Astrocyte (in vitro differentiated cells and primary cell): ENCODE measurements at regions not wholly inside any gene's neighbourhood (a gene's known extent, or its start where the extent isn't known, plus 50 kb on each side); places are given as distances from the start of the nearest gene placed in this dataset.

Experiments
- EZH2 ChIP-seq: IDR thresholded peaks from 2 replicates; pipeline ENCODE4 v1.6.1; 2012; ENCODE audit warnings: mild to moderate bottlenecking, low read length, inconsistent platforms; ENCODE audit not compliant: insufficient read depth
- TF ChIP-seq, protein P1 (sequence below): IDR thresholded peaks from 2 replicates; pipeline ENCODE4 v1.5.1; 2011; ENCODE audit warnings: low read depth, mild to moderate bottlenecking, inconsistent platforms, low read length, moderate library complexity; ENCODE audit not compliant: insufficient read depth

GRCh38 chr3:124094496-124094895 lies 102.6 kb upstream of the ROPN1 start:
- TF ChIP-seq, protein P1, sequence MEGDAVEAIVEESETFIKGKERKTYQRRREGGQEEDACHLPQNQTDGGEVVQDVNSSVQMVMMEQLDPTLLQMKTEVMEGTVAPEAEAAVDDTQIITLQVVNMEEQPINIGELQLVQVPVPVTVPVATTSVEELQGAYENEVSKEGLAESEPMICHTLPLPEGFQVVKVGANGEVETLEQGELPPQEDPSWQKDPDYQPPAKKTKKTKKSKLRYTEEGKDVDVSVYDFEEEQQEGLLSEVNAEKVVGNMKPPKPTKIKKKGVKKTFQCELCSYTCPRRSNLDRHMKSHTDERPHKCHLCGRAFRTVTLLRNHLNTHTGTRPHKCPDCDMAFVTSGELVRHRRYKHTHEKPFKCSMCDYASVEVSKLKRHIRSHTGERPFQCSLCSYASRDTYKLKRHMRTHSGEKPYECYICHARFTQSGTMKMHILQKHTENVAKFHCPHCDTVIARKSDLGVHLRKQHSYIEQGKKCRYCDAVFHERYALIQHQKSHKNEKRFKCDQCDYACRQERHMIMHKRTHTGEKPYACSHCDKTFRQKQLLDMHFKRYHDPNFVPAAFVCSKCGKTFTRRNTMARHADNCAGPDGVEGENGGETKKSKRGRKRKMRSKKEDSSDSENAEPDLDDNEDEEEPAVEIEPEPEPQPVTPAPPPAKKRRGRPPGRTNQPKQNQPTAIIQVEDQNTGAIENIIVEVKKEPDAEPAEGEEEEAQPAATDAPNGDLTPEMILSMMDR, result no peak
- TF ChIP-seq EZH2, result no peak
